DMS153 treated with DMSO at 0.1 percent for 48 hours (cell line): ENCODE measurements at regions not wholly inside any gene's neighbourhood (a gene's known extent, or its start where the extent isn't known, plus 50 kb on each side); places are given as distances from the start of the nearest gene placed in this dataset.
"Not testable (repeated sequence)": the region's sequence is repeated elsewhere in the genome, so short reads cannot be mapped to it uniquely, and the experiment has no call there.

Experiments used
- DNase-seq: peaks from one replicate; lab custom pipeline; 2025; ENCODE audit not compliant: unreplicated experiment; lab: John Stamatoyannopoulos, UW

DNA sequence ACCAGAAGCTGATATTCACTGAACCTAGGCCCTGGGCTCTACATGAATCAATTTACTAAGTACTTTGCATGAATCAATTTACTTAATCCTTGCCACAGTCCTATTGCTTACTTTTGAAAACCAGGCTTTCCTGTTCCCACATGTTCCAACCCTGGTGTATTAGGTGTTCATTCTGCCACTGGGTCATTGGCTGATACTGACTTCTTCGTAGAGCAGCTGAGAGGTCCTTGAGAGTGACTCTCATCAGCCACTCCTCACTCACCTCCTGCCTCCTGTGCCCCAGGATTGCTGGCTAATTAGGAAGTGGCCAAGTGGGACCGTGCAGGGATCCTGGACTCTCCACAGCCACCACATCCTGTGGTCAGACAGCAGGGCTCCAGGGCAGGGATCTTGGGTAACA lies 109.5 kb upstream of the CXorf66 start:
- not testable (repeated sequence) for DNase-seq

DNA sequence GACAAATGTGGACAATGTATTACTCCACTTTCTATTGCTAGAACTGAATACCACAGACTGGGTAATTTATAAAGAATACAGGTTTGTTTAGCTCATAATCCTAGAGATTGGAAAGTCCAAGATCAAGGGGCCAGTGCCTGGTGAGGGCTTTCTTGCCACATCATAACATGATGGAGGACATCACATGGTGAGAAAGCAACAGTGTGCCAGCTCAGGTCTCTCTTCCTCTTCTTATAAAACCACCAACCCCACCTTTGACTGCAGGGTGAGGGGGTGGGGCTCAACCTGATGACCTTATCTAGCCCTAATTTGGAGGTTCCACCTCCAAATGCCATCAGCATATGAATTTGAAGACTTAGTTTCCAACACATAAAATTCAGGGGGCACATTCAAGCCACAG lies 105.7 kb upstream of the CXorf66 start:
- DNase-seq: no peak

DNA sequence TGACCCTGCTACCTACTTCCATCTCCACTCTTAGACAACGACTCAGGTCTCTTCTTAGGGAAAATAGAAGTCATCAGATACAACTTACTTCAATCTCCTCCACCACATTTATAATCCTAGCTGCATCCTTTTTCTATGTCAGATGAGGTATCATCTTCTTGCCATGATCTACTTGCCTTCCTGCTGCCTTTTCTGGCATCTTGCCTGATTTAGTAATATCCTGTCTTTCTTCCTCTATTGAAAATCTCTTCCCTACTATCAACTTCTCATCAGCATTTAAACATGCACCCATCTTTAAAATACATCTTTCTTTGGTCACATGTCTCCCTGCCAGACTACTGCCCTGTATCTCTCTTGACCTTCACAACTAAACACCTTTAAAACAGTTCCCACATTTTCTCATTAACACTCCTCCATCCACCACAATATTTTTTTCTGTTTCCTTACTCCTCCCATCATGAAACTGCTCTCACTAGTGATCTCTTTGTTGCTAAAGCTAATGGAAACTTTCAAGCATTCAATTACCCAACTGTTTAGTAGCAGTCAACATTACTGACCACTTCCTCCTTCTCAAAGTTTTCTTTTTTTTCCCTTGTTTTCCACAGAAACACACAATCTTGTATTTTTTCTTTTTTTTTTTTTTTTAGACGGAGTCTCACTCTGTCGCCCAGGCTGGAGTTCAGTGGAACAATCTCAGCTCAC lies 100.8 kb upstream of the CXorf66 start:
- no peak for DNase-seq

DNA sequence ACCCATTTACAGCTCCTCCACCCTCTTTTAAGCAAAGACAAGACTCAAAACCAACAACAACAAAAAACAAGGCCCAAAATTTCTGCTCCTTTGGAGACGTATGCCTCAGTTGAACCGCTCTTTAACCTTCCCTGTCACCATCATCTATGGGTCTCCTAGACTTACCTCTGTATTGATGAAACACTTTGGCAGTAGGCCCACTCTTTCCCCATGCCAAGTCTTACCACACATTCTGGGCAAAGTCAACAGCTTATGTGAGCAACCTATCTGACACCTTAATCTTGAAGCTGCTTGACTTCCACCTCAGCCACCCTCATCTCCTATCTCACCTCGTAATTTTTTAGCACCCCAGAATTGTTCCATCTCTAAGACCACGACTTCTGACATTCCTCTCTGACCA lies 99.7 kb upstream of the CXorf66 start:
- no peak for DNase-seq

DNA sequence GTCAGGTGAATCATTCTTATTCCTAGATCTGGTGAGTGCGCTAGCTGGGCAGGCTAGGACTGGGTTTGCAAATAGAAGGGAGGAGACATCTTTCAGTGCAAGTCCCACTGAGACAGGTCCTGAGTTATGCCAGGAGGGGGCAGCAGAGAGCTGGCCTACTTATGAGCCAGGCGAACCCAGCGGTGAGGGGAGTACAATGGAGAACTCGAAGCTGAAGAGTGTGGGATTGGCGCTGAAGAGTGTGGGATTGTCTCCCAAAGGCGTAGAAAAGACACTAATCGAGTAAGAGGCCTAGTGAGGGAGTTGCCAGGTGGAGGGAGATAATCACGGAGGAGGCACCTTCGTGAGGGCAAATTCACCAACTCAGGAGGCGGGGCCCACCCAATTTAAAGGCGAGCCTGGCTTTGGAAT lies 91.7 kb upstream of the CXorf66 start:
- DNase-seq: peak; percentile 72

DNA sequence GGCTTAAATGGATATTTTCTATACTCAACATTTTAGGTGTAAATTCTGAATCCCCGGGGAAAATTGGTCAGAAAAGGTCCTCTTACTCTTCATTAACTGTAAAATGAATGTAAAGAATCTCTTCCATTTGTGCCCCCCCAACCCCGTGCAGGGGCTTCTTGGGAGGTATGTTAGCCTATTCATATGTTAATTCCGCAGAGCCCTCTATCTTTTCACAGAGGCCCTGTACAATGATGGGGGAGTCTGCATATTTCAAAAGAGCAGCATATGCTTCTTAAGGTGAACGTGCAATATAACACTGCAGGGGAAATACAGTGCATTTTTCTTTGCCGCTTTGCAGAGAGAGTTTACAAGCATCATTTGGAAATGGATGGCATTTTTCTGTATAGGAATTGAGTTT lies 88.5 kb upstream of the CXorf66 start:
- DNase-seq: no peak

DNA sequence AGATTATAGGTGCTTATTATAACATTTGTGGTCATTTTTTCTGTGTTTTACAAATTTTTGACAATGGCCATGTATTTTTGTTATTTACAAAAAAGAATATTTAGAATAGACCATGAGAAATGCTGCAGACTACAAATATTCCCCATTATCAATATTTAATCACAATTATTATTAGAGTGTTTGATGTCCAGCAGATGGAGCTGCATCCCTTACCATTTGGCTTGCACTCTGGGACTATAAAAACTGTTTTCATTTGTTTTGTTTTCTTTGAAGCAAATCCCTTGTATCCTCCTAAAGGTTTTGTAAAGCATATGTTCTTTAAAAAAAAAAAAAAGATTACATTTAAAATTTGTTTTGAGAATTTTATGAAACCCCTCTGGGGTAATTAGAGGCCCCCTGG lies 85.6 kb upstream of the CXorf66 start:
- DNase-seq: no peak

DNA sequence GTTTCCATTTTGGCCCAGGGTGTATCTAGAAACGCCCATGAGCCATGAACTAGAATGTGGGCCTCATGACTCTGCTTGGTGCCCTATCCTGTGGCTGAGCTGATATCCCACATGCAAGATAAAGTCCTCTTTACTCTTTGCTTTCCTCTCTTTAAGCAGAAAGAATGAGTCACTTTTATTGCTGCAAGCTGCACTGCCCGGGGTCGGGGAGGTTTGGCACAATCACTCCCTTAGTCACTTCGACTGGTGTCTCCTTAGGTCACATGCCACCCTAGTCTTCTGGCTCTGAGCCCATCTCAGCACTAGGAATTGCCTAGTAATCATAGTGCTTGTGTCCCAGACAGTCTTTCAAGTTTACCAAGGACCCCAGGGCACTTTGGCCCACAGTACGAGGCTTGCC lies 75.1 kb upstream of the CXorf66 start:
- DNase-seq: no peak

DNA sequence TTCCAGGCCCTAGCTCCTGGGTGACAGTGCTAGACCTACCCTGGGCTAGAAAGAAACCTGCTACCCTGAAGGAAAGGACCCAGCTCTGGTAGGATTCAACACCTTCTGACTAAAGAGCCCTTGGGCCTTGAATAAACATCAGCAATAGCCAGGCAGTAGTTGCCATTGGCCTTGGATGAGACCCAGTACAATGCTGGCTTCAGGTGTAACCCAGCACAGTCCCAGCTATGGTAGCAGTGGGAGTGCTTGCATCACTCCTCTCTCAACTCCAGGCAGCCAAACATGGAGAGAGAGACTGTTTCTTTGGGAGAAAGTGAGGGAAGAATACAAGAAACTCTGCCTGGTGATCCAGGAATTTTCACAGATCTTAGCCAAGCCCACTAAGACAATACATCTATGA lies 73.5 kb upstream of the CXorf66 start:
- no peak for DNase-seq

DNA sequence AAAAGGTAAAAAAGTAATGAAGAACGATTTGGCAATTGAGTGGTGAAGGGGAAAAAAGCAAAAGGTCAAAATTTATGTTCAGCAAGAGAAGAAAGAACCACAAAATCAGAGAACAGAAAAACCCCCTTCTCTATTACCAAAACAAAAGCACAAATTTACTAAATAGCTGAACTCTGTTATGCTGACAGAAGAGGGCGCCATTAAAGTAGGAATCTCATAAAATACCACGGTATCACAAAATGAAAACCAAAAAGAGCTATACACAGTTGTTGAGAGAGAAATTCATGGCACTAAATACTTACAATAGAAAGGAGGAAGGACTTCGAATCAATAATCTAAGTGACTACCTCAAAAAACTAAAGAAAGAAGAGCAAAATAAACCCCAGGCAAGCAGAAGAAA lies 69.6 kb upstream of the CXorf66 start:
- DNase-seq: no peak

DNA sequence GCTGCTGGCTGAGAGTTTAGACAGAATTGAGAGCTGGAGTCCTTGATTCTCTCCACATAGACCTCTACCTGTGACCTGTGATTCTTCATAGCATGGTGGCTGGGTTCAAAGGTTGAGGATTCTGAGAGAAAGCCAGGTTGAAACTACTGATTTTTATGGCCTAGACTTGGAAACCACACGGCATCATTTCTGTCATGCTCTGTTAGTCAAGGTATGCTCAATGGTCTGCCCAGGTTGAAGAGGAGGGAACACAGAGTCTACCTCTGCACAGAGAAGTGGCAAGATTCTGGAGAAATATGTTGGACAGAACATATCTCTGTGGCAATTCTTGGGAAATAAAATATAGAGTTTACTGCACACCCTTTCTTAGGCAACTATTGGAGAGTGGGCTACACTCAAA lies 57.2 kb upstream of the CXorf66 start:
- no peak for DNase-seq

DNA sequence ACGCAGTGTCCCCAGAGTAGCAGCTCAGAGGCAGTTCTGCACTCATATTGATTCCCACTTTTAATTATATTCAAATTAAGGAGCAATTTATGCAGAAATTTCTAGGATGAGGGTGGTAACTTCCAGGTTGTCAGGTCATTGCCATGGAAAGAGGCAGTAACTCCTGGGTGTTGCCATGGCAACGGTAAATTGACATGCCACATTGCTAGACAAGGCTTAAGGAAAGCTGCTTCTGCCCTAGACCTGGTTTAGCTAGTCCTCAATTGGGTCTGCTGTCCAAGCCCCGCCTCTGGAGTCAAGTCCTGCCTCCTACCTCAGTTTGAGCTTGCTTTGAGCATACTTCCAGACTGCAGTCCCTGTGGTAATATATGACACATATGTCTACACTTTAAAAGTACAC lies 53.8 kb upstream of the CXorf66 start:
- DNase-seq: not testable (repeated sequence)
